GM18505 (cell line): ENCODE measurements at regions not wholly inside any gene's neighbourhood (a gene's known extent, or its start where the extent isn't known, plus 50 kb on each side); places are given as distances from the start of the nearest gene placed in this dataset.
"Not testable (repeated sequence)": the region's sequence is repeated elsewhere in the genome, so short reads cannot be mapped to it uniquely, and the experiment has no call there.

Experiments used
- ATAC-seq: cut with Tn5 transposase; IDR thresholded peaks from one replicate; pipeline ENCODE4 v1.9.1; 2021; ENCODE audit not compliant: unreplicated experiment
- POLR2A ChIP-seq: IDR thresholded peaks from 4 replicates; pipeline ENCODE4 v1.6.1; 2011; ENCODE audit warnings: borderline replicate concordance; ENCODE audit not compliant: insufficient read depth, insufficient read length; ENCODE audit errors: extremely low read depth

DNA sequence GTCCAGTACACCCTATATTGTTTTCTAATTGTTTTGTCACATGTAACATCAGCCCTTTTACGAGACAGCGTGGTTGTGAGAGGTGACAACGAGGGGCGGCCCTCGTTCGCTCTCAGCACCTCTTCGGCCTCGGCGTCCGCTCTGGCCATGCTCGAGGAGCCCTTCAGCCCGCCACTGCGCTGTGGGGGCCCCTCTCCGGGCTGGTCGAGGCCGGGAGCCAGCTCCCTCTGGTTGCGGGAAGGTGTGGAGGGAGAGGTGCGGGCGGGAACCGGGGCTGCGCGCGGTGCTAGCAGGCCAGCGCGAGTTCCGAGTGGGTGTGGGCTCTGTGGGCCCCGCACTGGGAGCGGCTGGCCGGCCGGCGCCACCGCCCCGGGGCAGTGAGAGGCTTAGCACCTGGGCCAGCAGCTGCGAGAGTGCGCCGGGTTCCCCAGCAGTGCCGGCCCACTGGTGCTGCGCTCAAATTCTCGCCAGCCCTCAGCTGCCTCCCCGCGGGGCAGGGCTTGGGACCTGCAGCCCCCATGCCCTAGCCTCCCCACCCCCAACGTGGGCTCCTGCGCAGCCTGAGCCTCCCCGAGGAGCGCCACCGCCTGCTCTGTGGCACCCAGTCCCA lies 145.0 kb downstream of the PSAT1 start:
- ATAC-seq, result no peak
- no peak for TF ChIP-seq POLR2A

- not testable (repeated sequence) for ATAC-seq
Measured at GRCh38 chr9:78442577-78442976, 145.7 kb downstream of the PSAT1 start.

- TF ChIP-seq POLR2A, result no peak
- ATAC-seq, result no peak
Measured at GRCh38 chr9:78443946-78444345, 147.0 kb downstream of the PSAT1 start.

DNA sequence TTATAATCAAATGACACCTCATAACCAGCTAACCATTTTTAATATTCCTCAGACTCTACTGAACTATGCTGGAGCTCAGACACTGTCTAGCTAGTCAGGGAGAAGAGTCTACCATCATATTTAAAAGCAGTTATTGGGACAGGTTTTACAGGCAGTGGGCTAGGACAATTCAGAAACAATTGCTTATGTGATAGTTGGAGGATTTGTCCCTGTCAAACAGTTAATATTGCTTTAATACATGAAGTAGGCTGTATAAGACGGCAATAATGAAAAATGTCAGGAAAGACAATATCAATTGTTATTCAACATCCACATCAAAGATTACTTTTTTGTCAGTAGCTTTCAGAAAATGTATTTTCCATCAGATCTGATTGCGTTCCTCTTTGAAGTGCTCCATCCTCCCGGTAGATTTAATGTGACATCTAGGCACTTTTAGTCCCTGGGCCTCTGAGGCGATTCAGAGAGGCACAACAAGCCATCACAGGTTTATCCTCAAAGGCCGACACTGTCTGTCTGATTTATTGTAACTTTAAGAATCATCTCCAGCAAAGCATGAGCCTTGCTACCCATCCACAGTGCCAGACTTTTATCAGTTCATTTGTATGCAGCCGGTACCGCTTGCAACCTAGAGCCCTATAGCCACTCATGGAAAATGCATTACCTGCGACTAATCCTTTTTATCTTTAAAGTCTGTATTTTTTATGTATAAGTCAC lies 152.2 kb downstream of the PSAT1 start:
- no peak for ATAC-seq
- no peak for TF ChIP-seq POLR2A

GRCh38 chr9:78453450-78453849 lies 156.5 kb downstream of the PSAT1 start:
- ATAC-seq, result no peak

GRCh38 chr9:78462611-78463010 lies 165.7 kb downstream of the PSAT1 start:
- no peak for ATAC-seq
- TF ChIP-seq POLR2A, result no peak

More at GRCh38 chr9:78453450-78453849, 156.5 kb downstream of the PSAT1 start:
- no peak for TF ChIP-seq POLR2A

DNA sequence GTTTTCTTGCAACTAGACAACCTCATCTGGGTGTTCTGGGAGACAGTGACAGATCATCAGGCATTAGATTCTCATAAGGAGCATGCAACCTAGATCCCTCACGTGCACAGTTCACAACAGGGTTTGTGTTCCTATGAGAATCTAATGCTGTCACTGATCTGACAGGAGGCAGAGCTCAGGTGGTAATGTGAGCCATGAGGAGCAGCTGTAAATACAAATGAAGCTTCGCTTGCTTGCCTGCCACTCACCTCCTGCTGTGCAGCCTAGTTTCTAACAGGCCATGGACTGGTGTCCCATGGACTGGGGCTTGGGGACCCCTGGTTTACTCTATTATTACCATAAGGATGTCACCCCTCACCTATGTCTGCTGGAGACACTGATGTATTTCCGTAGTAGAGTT lies 166.8 kb downstream of the PSAT1 start:
- no peak for ATAC-seq
- no peak for TF ChIP-seq POLR2A

- ATAC-seq, result no peak
- TF ChIP-seq POLR2A, result no peak
Measured at GRCh38 chr9:78468231-78468630, 171.3 kb downstream of the PSAT1 start.

GRCh38 chr9:78468974-78469576 lies 172.2 kb downstream of the PSAT1 start:
- no peak for ATAC-seq
- TF ChIP-seq POLR2A, result no peak

- ATAC-seq, result no peak
Measured at GRCh38 chr9:78470216-78470615, 173.3 kb downstream of the PSAT1 start.

GRCh38 chr9:78470741-78471140 lies 173.8 kb downstream of the PSAT1 start:
- ATAC-seq, result no peak
- no peak for TF ChIP-seq POLR2A

More at GRCh38 chr9:78470216-78470615, 173.3 kb downstream of the PSAT1 start:
- no peak for TF ChIP-seq POLR2A

GRCh38 chr9:78472111-78472510 lies 175.2 kb downstream of the PSAT1 start:
- no peak for TF ChIP-seq POLR2A
- ATAC-seq, result no peak

DNA sequence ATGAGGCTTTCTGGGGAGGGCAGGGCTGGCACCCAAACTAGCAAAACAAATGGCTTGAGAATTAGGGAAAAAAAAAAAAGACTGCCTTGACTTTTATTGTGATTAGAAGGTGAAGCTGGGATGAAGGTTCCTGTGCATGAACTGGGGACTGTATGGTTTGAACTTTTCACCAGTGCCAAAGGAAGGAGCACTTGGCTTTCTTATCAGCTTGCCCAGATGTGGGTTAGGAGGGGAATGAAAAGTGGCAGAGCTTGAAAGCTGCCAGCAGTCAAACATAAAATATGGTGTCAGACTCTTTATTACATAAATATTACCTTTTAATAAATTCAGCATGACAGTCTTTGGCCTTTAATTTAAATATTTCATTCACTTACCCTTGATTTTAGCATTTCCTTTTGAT lies 182.5 kb downstream of the PSAT1 start:
- no peak for TF ChIP-seq POLR2A
- ATAC-seq, result no peak

GRCh38 chr9:78486661-78487060 lies 189.7 kb downstream of the PSAT1 start:
- TF ChIP-seq POLR2A, result no peak
- ATAC-seq, result no peak
